ENCODE measurements at regions not wholly inside any gene's neighbourhood (a gene's known extent, or its start where the extent isn't known, plus 50 kb on each side); places are given as distances from the start of the nearest gene placed in this dataset.

DNA sequence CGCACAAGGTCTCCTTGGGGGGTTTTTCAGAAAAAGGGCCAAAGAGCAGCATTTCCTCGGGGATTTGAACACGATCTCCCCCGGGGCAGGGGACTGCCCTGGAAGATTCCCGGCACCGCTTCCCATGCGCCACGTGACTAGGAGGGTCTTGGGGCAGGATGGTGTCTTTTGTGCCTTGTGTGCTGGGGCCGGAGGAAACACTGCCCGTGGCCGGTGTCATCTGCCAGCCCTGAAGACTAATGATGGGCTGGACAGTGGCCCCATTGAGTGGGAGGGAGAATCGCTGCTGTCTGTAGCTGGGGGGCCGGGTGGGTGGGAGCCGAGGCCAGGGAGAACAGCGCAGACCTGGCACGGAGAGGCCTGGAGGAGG lies 315.1 kb downstream of the SEC14L1 start:
- Histone ChIP-seq H3K4me3 (IDR thresholded peaks at IDR 0.05; ENCODE audit: insufficient read depth, low read depth, low read length) (no peak overlapping the region), H3K4me1 (ENCODE audit: low read depth, poor library complexity, severe bottlenecking) (no peaks in the 10 kb centered on the region), H3K79me2 (ENCODE audit: insufficient read depth, low read depth) (peaks cover 85% of the 10 kb centered on the region), H3K27me3 (ENCODE audit: insufficient read depth, low read depth) (no peaks in the 10 kb centered on the region), H3K4me2 (no peak overlapping the region), H4K20me1 (ENCODE audit: insufficient read depth) (0 out of 2 replicates have a peak, but pooled peaks cover 4% of the 10 kb centered on the region), H3K9ac (no peak overlapping the region), H2AFZ (ENCODE audit: low read depth) (no peak overlapping the region), H3K27ac (no peak overlapping the region), H3K36me3 (ENCODE audit: insufficient read depth) (no peaks in the 10 kb centered on the region)
- TF ChIP-seq, protein P1, sequence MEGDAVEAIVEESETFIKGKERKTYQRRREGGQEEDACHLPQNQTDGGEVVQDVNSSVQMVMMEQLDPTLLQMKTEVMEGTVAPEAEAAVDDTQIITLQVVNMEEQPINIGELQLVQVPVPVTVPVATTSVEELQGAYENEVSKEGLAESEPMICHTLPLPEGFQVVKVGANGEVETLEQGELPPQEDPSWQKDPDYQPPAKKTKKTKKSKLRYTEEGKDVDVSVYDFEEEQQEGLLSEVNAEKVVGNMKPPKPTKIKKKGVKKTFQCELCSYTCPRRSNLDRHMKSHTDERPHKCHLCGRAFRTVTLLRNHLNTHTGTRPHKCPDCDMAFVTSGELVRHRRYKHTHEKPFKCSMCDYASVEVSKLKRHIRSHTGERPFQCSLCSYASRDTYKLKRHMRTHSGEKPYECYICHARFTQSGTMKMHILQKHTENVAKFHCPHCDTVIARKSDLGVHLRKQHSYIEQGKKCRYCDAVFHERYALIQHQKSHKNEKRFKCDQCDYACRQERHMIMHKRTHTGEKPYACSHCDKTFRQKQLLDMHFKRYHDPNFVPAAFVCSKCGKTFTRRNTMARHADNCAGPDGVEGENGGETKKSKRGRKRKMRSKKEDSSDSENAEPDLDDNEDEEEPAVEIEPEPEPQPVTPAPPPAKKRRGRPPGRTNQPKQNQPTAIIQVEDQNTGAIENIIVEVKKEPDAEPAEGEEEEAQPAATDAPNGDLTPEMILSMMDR (conservative IDR thresholded peaks at IDR 0.05; ENCODE audit: low read depth, low read length): no peak

DNA sequence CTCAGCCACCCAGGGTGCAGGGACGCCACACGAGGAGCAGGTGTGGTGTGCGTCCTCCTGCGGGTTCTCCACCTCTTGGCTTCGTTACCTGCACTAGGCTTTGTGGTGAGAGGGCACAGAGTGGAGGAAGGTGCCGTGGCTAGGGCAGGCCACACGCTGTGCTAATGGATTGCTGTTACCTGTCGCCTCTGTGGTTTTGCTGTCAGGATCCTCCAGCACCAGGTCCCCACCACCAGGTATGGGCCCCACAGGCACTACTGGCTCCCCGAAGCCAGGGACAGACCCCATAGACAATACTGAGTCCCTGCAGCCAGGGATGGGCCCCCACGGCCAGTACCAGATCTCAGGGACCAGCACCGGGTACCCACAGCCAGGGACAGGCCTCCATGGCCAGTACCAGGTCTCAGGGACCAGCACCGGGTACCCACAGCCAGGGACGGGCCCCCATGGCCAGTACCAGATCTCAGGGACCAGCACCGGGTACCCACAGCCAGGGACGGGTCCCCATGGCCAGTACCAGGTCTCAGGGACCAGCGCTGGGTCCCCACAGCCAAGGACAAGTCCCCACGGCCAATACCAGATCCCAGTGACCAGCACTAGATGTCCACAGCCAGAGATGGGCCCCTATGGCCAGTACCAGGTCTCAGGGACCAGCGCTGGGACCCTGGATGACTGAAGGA lies 315.6 kb downstream of the SEC14L1 start:
- no peak overlapping the region for H3K27ac ChIP-seq
- H3K27me3 ChIP-seq (ENCODE audit: insufficient read depth, low read depth): no peaks in the 10 kb centered on the region
- no peaks in the 10 kb centered on the region for H3K36me3 ChIP-seq (ENCODE audit: insufficient read depth)
- H3K4me1 ChIP-seq (ENCODE audit: low read depth, poor library complexity, severe bottlenecking): no peaks in the 10 kb centered on the region
- no peak overlapping the region for H3K4me2 ChIP-seq
- H3K4me3 ChIP-seq (IDR thresholded peaks at IDR 0.05; ENCODE audit: insufficient read depth, low read depth, low read length): no peak overlapping the region
- no peak overlapping the region for H2AFZ ChIP-seq (ENCODE audit: low read depth)
- 0 out of 2 replicates have a peak, but pooled peaks cover 4% of the 10 kb centered on the region for H4K20me1 ChIP-seq (ENCODE audit: insufficient read depth)
- peaks cover 83% of the 10 kb centered on the region for H3K79me2 ChIP-seq (ENCODE audit: insufficient read depth, low read depth)
- no peak overlapping the region for H3K9ac ChIP-seq
- TF ChIP-seq, protein P1 (conservative IDR thresholded peaks at IDR 0.05; ENCODE audit: low read depth, low read length): no peak

DNA sequence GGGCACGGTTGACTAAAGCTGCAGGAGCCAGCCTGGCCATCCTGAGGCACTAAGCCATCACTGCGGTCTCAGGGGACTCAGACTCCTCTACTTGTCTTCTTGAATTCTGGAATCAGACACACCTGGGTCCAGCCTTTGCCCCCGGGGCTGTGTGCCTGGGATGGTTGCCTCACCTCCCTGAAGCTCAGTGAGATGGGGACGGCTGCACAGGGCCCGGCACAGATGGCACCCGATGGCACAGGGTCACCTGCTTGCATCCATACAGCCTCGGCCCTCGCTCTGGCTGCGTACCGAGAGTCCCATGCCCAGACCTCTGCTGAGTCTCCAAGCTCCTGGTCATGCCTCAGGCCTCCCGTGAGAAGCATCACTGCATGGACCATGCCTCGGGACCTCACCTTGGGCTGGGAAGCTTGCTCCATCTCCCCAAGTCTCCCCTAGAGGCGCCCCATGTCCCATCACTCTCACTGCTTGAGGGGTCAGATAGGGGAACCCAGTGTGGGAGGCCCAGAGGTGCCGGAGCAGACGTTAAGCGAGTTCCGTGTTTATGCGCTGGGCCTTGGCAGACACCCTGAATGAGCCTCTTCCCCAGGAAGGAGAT lies 316.3 kb downstream of the SEC14L1 start:
- Histone ChIP-seq H2AFZ (ENCODE audit: low read depth) (no peak overlapping the region), H3K36me3 (ENCODE audit: insufficient read depth) (no peaks in the 10 kb centered on the region), H3K9ac (no peak overlapping the region), H3K79me2 (ENCODE audit: insufficient read depth, low read depth) (peaks cover 84% of the 10 kb centered on the region), H3K4me3 (IDR thresholded peaks at IDR 0.05; ENCODE audit: insufficient read depth, low read depth, low read length) (no peak overlapping the region), H3K27ac (no peak overlapping the region), H3K27me3 (ENCODE audit: insufficient read depth, low read depth) (no peaks in the 10 kb centered on the region), H3K4me1 (ENCODE audit: low read depth, poor library complexity, severe bottlenecking) (no peaks in the 10 kb centered on the region), H4K20me1 (ENCODE audit: insufficient read depth) (0 out of 2 replicates have a peak, but pooled peaks cover 4% of the 10 kb centered on the region), H3K4me2 (no peak overlapping the region)
- TF ChIP-seq, protein P1 (conservative IDR thresholded peaks at IDR 0.05; ENCODE audit: low read depth, low read length): no peak

DNA sequence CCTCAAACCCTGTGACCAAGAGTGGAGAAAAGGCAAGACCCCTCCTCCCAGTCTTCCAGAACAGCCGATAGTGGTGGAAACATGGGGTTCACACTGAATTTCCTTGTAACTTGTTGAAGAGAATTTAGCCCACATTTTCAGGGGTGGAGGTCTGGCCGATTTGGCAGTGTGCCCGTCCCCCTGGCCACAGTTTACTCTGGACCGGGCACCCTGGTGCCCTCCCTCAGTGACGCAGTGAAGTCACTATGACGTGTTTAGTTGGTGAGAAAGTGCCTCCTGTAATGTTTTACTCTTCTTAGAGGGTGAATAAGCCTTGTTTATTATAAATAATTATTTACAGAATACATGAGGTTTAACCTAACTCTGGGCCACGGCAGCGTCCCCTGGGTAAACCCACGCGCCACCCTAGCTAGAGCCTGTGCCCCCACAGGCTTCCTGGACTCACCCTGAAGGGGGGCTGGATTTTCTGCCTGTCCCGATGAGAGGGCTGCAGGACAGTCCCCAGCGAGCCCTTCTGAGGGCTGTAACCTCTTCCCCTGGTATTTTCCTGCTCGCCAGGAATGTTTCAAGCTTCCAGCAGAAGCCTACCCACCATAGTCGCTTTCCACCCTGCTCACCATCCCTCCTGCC lies 316.9 kb downstream of the SEC14L1 start:
- Histone ChIP-seq H3K9ac (no peak overlapping the region), H3K27ac (no peak overlapping the region), H3K4me3 (IDR thresholded peaks at IDR 0.05; ENCODE audit: insufficient read depth, low read depth, low read length) (no peak overlapping the region), H2AFZ (ENCODE audit: low read depth) (no peak overlapping the region), H3K4me2 (no peak overlapping the region), H3K36me3 (ENCODE audit: insufficient read depth) (no peaks in the 10 kb centered on the region), H3K4me1 (ENCODE audit: low read depth, poor library complexity, severe bottlenecking) (no peaks in the 10 kb centered on the region), H3K27me3 (ENCODE audit: insufficient read depth, low read depth) (no peaks in the 10 kb centered on the region), H4K20me1 (ENCODE audit: insufficient read depth) (0 out of 2 replicates have a peak, but pooled peaks cover 4% of the 10 kb centered on the region), H3K79me2 (ENCODE audit: insufficient read depth, low read depth) (peaks cover 84% of the 10 kb centered on the region)
- TF ChIP-seq, protein P1 (conservative IDR thresholded peaks at IDR 0.05; ENCODE audit: low read depth, low read length): no peak
